ENCODE measurements at regions not wholly inside any gene's neighbourhood (a gene's known extent, or its start where the extent isn't known, plus 50 kb on each side); places are given as distances from the start of the nearest gene placed in this dataset.

DNA sequence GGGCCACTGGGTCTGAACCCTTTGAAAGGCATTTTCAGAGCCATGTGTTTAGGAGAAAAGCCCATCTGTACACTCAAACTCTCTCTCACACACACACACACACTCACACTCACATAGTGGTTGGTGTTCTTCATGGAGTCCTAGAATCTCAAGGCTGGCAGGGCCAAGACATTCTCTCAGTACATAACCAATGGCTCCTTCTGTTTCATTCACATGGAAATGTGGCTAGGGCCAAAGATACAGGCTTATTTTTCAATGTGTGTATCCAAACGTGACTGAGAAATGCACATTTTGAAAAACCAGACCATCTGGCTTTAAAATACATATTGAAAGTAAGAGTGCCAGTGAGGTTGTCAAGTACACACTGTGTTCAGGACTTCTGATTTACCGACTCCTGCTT lies 59.0 kb upstream of the SALL1 start:
- Histone ChIP-seq H3K27me3 (ENCODE audit: insufficient read depth, poor library complexity, severe bottlenecking) (no peaks in the 10 kb centered on the region), H3K4me3 (replicated peaks; ENCODE audit: insufficient read depth, low read length) (no peak overlapping the region), H3K27ac (replicated peaks) (no peak overlapping the region)
- TF ChIP-seq, protein P1, sequence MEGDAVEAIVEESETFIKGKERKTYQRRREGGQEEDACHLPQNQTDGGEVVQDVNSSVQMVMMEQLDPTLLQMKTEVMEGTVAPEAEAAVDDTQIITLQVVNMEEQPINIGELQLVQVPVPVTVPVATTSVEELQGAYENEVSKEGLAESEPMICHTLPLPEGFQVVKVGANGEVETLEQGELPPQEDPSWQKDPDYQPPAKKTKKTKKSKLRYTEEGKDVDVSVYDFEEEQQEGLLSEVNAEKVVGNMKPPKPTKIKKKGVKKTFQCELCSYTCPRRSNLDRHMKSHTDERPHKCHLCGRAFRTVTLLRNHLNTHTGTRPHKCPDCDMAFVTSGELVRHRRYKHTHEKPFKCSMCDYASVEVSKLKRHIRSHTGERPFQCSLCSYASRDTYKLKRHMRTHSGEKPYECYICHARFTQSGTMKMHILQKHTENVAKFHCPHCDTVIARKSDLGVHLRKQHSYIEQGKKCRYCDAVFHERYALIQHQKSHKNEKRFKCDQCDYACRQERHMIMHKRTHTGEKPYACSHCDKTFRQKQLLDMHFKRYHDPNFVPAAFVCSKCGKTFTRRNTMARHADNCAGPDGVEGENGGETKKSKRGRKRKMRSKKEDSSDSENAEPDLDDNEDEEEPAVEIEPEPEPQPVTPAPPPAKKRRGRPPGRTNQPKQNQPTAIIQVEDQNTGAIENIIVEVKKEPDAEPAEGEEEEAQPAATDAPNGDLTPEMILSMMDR (IDR thresholded peaks at IDR 0.05; ENCODE audit: insufficient read depth, low read length): no peak
- TF ChIP-seq POLR2AphosphoS5 (IDR thresholded peaks at IDR 0.05; ENCODE audit: low read depth): no peak
- TF ChIP-seq, protein P2, sequence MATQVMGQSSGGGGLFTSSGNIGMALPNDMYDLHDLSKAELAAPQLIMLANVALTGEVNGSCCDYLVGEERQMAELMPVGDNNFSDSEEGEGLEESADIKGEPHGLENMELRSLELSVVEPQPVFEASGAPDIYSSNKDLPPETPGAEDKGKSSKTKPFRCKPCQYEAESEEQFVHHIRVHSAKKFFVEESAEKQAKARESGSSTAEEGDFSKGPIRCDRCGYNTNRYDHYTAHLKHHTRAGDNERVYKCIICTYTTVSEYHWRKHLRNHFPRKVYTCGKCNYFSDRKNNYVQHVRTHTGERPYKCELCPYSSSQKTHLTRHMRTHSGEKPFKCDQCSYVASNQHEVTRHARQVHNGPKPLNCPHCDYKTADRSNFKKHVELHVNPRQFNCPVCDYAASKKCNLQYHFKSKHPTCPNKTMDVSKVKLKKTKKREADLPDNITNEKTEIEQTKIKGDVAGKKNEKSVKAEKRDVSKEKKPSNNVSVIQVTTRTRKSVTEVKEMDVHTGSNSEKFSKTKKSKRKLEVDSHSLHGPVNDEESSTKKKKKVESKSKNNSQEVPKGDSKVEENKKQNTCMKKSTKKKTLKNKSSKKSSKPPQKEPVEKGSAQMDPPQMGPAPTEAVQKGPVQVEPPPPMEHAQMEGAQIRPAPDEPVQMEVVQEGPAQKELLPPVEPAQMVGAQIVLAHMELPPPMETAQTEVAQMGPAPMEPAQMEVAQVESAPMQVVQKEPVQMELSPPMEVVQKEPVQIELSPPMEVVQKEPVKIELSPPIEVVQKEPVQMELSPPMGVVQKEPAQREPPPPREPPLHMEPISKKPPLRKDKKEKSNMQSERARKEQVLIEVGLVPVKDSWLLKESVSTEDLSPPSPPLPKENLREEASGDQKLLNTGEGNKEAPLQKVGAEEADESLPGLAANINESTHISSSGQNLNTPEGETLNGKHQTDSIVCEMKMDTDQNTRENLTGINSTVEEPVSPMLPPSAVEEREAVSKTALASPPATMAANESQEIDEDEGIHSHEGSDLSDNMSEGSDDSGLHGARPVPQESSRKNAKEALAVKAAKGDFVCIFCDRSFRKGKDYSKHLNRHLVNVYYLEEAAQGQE (IDR thresholded peaks at IDR 0.05; ENCODE audit: insufficient replicate concordance, low read depth): no peak
- TF ChIP-seq GABPA (IDR thresholded peaks at IDR 0.05; ENCODE audit: low read depth): no peak
- TF ChIP-seq SPI1 (IDR thresholded peaks at IDR 0.05; ENCODE audit: borderline replicate concordance, low read depth): no peak
- no peak for DNase-seq (ENCODE audit: low read depth in 1 of 2, low spot score in 1 of 2)

DNA sequence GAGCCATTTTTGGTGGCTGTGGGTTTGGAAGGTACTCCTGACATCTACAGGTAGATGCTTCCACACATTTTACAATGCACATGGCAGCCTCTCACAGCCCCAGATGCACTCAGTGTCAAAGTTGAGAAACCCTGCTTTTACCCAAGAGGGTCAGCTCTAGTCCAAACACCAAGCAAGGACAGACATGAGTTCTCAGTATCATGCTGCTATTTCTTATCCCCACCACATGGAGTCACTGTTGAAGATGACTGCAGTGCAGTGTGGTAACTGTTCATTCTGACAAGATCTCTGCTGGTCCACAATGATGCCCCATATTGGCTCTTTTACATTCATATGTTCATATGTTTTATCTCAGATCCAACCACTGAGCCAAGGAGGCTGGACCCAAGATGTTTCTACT lies 50.5 kb upstream of the SALL1 start:
- Histone ChIP-seq H3K27me3 (ENCODE audit: insufficient read depth, poor library complexity, severe bottlenecking) (no peaks in the 10 kb centered on the region), H3K27ac (replicated peaks) (no peak overlapping the region), H3K4me3 (replicated peaks; ENCODE audit: insufficient read depth, low read length) (no peak overlapping the region)
- TF ChIP-seq SPI1 (IDR thresholded peaks at IDR 0.05; ENCODE audit: borderline replicate concordance, low read depth) (no peak), GABPA (IDR thresholded peaks at IDR 0.05; ENCODE audit: low read depth) (no peak), POLR2AphosphoS5 (IDR thresholded peaks at IDR 0.05; ENCODE audit: low read depth) (no peak)
- TF ChIP-seq, protein P2 (IDR thresholded peaks at IDR 0.05; ENCODE audit: insufficient replicate concordance, low read depth): no peak
- TF ChIP-seq, protein P1 (IDR thresholded peaks at IDR 0.05; ENCODE audit: insufficient read depth, low read length): no peak
- DNase-seq (ENCODE audit: low read depth in 1 of 2, low spot score in 1 of 2): no peak

Data from HL-60 (cell line).